T-helper 2 cell treated with Interferon-gamma antibody and Interleukin-4, amounts not matched to agents 100 ng/mL and 5 ng/mL, for 36 hours (primary cell): ENCODE measurements at regions not wholly inside any gene's neighbourhood (a gene's known extent, or its start where the extent isn't known, plus 50 kb on each side); places are given as distances from the start of the nearest gene placed in this dataset.

ENCODE experiments used
- intact Hi-C: fragments of 100-400 bp; cut with micrococcal nuclease; formaldehyde crosslinking; loops from one replicate; pipeline ENCODE4 v1.15.1; 2023

DNA sequence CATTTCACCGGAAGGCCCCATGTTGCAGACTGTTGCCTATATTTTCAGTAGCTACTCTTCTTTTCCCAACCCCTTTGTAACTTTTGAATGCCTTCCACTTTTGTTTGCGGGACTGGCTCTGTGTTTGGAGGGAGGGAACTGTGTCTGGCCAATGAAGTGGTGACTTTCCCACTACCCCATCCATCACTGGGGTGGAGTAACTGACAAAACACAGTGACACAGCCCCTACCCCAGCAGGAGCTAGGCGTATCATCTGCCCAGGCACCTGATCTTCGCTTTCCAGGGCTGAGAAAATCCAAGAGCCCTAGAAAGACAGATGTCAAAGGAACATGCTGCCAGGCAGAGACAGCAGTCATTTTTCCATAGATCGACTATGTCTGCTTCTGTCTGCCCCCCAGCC lies 710.6 kb upstream of the CELF2 start:
- intact Hi-C loops = no loop called here

DNA sequence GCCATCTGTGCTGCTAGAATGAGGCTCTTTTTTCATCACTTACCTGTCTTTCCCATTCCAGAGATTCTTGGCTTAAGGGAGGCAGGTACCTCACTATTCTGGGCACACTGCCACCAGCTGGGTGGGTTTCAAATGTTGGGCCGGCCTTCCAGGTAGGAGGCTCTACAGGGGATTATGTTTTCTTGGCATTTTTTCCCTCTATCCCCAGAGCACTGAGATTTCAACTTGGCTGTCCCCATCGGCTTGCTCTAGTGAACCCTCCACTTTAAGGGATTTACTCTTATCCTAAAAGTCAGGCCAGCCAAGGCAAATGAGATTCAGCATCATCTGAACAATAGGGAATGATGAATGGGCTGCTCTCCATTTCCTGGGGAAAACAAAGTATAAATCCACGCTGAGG lies 710.1 kb upstream of the CELF2 start:
- intact Hi-C loops = no loop called here

DNA sequence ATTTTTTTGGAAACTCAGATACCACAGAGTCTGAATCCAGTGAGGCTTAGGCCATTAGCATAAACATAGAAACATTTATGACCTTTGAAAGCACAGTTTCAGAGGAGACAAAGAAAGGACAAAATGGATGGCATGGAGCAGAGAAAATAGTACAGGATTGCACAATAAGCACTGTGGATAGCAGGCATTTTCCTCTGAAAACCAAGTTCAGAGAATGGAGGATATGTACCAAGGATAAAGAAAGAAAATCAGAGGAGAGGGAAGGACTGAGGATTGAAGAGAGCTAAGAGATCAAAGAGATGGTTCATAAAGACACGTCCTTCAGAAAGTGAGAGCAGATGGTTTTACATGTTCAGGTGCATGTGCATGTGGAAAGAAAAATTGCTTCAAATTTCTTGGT lies 707.2 kb upstream of the CELF2 start:
- intact Hi-C loops = no loop called here

DNA sequence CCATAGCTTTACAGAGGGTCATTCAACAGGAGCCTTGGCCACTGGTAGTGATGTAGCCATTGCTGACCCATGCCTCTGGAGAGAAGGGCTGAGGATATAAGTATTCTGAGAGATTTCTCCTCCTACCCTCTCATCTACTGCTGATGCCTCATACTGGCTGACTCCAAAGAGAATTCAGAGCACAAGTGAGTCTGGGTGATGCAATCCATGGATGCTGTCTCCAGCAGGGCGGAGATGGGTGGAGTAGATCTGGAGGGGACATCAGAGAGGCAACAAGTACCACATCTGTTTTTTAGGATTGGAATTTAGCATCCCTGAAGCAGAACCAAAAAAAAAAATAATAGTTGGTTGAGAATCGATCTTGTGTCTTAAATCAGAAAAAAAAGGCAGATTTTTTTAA lies 705.7 kb upstream of the CELF2 start:
- intact Hi-C loops = no loop called here

DNA sequence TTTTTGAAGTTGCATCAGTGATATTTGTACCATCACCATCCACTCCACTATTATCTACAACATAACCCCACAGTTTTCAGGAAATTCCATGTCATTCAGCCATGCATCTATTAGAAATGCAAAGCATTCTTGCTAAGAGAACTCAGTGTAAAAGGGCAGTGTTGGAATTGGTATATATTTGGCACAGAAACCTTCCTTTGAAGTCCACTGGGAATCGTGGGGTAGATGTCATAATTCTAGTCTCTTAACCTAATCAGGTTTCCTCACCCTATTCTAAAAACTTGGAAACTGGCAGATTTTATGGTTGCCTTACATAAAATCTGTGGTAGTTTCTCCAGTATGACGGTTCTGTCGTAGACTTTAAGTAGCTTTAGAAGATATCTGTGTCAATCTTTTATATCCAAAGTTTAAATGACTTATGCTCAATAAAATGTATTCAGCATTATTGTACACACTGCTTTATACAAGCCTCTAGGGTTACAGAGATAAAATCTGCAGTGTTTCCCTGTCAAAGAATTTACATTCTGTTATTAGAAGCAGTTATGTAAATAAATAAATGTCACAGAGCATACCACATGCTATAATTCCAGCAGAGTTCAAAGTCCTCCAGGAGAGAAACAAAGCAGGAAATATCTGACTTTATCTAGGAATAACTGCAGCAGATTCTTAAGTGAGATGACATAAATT lies 704.4 kb upstream of the CELF2 start:
- intact Hi-C loops = no loop called here

DNA sequence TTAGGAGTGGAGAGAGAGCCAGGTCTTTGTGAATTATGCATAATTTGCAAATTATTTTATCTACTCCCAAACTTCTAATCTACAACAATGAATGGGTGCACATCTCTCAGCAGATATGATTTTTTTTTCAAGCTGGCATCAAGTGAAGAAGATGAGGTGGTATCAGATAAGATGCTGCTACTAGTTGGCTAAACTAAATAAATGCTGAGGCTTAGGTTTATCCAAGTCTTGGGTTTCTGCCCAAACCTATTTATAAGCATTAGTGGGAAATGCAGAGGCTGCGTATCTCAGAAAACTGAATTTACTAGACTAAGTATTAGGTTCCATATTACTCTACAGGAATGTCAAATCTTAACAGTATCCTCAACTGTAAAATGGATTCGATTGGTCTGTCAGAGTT lies 703.0 kb upstream of the CELF2 start:
- intact Hi-C loops = no loop called here

DNA sequence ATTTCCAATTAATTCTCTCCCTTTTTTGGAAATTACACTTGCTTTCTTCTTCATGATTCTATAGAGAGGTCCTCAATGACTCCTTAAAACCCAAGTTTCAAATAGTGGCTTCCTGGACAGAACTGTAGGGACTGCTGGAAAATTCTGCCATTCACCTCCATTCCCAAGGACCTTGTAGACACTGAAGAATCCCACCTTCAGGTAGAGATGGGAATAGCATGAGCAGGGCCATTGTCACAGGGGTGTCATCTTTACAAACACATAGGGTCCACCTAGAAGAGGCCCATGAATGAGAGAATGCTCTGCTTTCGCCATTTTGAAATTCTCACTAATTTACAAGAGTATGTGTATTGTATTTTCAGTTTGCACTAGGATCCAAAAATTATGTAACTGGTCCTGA lies 701.7 kb upstream of the CELF2 start:
- intact Hi-C loops = no loop called here

DNA sequence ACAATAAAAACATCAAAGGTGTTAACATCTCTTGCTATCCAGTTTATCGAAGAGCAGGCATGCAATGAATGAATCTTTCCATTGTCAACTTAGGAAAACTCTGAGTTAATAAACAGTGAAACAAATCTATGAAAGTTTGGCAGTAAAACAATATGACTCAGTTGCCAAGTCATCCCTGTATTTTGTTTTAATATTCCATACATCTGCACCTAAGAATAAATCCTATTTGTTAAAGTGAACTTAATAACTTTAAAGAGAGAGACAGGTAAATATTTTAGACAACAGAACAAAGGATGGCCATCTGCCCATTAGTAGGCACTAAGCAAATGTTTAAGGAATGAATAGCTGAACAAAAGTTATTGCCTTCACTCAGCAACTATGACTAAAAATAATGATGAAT lies 700.5 kb upstream of the CELF2 start:
- intact Hi-C loops = no loop called here

DNA sequence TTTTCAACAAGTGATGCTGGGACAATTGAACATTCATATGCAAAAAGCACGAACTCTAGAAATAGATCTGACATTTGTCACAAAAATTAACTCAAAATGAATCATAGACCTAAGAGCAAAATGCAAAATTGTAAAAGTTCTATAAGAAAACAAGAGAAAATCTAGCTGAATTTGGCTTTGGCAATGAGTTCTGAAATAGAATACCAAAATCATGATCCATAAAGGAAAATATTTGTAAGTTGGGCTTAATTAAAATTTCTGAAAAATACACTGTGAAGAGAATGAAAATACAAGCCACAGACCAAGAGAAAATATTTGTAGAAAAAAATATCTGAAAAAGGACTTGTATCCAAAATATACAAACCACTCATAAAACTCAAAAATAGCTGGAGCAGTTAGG lies 698.8 kb upstream of the CELF2 start:
- intact Hi-C loops = no loop called here

DNA sequence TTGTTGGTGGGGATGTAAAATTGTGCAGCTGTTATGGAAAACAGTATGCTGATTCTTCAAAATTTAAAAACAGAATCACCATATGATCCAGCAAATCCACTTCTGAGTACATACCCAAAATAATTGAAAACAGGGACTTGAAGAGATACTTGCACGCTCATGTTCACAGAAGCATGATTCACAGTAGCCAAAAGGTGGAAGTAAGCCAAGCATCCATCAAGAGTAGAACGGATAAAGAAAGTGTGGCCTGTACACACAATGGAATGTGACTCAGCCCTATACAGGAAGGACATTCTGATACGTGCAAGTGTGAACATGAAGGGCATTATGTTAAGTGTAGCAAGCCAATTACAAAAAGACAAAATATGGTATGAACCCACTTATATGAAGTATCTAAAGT lies 696.7 kb upstream of the CELF2 start:
- intact Hi-C loops = no loop called here

DNA sequence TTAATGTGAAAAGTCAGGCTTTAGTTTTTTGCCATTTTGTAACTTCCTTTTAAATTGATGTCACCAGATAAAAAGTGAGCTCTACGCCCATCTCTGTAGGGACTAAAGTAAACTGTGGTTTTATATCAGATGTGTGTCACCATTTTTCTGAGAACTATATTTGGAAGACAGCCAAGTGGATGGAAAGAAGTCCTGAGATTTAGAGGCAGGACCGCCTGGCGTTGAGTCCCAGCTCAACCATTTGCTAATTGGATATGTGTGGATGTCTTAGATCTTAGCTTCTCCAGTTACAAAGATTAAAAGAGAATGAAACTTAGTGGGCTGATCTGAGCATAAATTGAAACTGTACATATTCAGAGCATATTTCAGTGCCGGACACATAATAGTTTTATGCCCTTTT lies 691.6 kb upstream of the CELF2 start:
- intact Hi-C loops = no loop called here

DNA sequence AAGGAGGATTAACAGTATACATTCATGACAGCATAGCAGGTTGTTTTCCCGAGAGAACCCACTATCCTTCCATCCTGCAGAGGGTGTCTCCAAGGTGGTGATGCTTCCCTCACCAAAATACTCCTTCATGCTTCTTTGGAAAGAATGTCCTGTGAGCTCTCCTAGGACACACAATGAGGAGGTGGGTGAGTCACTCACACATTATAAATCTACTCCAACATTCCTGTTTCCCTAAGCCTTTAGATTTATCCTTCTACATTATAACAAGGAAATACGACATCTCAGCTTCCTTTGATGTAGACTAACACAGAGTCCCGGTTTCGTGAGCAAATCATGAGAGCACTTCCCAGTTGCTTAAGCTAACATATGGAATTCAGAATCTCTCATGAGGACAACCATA lies 689.7 kb upstream of the CELF2 start:
- intact Hi-C loops = no loop called here

DNA sequence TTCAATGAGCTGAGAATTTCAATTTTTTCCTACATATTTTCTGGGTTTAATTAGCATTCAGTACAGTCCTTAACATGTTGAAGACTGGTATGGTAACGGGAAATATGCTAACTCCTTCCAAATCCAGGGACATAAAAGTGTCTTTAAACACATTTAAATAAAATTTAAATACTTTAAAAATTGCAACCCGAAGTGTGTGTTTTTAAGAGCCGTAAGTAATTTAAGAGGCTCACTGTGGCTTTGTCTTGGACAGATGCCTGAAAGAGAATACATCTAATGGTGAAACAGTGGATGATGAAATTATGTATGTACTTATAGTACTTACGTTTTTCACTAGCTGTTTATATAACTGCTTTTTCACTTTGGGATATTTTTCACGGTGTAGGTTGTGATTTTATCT lies 687.3 kb upstream of the CELF2 start:
- intact Hi-C loops = no loop called here

DNA sequence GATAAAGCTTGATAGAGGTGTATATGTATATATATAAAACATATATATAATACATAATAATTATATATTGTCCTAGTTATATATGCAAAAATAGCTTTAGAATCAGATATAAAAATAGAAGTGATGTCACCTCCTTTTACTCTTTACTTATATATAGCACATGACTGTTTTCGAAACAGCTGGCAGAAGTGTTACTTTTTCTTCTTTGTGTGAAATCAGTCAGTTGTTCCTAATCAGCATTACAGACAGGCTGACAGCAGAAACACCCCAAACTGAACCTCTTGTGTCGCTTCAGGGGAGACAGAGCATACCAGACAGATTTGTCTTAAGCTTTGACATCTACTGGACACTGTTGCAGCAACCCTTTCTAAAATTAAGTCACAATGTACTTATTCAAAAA lies 684.9 kb upstream of the CELF2 start:
- intact Hi-C loops = no loop called here

DNA sequence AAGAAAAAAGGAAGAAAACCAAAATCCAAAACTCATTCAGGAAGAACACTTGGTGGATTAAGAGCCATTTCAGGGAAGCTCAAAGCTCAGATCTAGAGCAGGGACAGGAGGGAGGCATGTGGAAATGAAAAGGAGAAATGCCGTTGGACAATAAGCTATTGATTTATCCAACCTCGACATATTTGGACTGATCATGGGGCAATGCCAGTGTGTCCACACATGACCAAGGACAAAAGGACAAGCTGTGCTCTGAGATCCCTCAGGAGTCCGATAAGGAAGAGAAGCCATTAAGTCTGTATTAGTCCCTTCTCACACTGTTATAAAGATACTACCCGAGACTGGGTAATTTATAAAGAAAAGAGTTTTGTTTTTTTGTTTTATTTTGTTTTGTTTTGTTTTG lies 684.0 kb upstream of the CELF2 start:
- intact Hi-C loops = no loop called here

DNA sequence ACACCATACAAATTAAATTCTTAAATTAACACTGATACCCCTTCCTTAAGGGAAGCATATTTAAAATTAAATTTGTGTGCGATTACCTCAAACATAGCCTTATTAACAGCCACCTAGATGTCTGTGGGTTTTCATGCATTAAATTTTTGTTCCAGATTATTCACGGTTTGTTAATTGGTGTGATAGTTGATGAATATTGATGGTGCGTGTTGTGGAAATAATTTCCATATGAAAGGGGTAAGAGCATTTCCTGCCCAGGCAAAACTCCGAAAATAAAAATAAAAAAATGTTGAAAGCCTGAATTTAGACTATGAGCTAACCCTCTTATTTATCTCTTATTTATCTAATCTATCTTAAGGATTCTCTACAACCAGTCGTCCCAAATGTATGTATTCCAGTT lies 679.3 kb upstream of the CELF2 start:
- intact Hi-C loops = no loop called here

DNA sequence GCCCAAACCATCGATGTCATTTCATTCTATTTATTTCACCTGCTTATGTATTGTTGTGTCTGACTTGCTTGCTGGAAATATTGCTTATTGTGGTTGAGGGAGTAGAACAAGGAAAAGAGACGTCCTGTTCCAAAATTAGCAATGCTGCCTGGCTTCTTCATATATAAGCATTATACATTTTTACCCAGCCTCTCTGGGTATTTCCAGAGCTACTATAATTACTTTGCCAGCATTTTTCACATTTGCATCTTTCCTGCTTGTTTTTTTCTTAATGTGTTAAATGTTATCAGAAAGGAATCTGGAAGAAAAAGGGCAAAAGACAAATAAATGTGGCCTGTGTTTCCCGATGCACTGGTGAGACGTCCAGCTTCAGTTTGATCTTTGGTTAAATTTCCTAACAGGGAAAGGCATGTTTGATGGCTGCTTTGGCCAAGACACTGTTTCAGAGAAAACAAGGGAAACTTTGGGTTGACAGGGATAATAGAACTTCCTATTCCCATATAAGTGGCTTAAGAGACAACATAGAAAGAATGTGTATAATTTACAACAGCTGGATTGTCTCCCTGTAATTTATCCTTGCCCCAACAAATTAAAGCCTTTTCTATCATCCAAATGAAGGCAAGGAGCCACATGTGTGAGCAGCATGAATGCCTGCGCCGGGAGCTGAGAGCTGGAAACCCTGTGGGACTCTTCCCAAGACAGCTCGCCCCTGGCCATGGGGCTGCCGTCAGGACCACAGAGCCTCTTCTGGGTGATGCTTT lies 671.1 kb upstream of the CELF2 start:
- intact Hi-C loops = no loop called here

DNA sequence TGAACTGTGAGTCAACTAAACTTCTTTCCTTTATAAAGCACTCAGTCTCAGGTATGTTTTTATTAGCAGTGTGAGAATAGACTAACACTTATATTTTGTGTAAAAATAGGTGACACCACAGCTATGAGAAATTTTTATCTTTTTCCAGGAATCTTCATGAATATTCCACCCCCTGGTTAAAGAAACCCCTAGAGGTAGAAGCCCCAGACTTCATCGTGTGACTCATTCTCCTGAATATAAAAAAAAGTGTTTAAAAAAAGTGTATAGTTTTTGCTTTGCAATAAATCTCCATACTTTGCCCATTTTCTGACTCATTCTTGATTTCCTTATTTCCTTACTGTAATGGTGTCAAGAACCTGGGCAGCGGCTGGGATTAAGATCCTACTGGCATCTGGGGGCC lies 667.6 kb upstream of the CELF2 start:
- intact Hi-C loops = no loop called here

DNA sequence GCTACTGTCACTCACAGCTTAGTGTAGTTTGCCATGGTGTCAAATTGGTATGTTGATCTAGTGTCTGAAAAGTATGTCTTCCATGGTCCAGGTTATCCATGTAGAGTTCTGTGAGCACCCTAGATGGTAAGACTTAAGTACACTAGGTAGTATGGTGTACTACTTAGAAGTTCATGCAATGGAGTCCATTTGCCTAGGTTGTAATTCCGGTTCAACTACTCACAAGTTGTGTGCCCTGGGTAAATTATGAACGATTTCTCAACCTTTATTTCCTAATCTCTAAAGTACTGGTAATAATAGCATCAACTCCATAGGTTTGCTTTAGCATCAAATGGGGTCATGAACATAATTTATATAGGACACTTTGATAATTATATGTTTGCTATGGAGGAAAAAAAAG lies 666.2 kb upstream of the CELF2 start:
- intact Hi-C loops = no loop called here

DNA sequence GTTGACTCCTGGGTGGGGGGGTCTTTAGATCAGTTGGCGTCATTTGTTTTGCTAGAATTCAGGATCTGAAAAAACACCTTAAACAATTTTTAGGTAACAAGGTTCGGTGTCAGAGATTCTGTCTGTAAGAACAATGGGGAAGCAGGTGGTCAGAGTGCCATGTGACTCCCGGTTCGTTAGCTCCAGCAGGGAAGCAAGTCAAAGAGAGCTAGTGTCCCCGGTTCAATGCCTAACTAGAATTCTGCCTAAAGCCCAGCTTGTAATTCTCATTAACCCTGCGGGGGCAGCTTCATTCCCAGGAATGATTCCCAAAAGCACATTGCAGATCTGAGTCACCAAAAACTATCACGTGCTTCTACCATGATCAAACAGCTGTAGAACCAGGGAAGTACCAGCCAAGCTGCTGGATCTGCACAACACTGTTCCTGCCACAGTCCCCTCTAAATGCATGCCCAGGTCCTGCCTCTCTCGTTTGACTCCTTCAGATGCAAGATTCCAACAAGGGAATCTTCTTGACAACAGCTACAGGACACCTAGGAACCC lies 664.3 kb upstream of the CELF2 start:
- intact Hi-C loops = no loop called here

DNA sequence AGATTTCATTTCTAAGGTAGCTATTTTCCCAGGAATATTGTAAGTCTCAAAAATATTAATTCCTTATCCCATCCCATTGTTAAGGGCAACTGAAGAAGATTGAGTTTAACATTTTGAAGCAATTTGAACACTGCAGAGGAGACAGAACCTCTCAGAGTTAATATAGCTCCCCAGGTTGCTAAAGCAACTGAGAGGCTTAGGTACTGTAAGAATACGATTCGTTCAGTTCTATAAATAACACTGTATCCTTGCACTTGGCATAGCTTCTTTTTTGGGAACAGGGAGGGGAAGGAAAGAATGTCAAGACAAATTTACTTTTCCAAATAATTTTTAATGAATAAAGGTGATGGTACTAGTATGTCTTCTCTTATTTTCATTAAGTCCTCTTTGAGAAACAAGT lies 658.4 kb upstream of the CELF2 start:
- intact Hi-C loops = no loop called here

DNA sequence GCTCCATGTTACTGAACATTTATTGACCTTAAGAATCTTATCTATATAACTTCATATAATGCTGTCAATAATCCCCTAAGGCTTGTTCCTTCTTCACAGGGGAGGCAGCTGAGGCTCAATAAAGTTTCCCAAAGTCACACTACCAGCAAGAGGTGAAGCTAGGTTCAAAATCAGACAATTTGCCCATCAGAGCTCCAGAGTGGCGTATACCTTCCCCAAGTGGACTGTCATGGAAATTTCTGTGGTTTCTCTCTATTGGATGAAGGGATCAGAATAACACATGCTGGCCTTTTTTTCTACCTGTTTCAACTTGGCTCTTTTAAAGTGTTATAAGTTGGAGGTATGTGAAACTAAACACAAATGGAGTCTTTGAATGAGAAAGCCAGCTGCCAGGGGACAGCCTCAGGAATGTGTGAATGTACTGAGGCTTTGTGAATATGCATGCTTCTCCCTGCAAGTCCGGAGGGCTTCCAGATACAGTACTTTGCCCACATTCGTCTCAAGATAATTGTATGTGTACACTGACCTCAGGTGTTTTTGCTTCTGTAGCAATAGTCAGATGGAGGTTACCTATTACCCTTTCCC lies 656.3 kb upstream of the CELF2 start:
- intact Hi-C loops = no loop called here

DNA sequence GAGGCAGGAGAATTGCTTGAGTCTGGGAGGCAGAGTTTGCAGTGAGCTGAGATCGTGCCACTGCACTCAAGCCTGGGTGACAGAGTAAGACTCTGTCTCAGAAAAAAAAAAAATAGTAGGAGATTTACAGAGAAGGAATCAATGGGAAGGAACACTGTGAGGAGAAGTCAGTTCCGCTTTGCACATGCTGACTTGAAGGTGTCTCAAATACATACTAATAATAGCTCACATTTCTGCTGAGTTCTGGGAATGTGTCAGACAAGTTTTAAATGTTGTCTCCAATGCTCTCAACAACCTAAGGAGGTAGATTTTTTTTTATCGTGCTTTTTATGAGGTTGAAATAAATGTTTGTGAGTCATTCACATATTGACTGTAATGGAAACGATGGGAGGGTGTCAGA lies 654.9 kb upstream of the CELF2 start:
- intact Hi-C loops = no loop called here
